HepG2 (cell line): ENCODE measurements at regions not wholly inside any gene's neighbourhood (a gene's known extent, or its start where the extent isn't known, plus 50 kb on each side); places are given as distances from the start of the nearest gene placed in this dataset.

Source experiments
- ATAC-seq: fragments of 200-7000 bp; cut with Tn5 transposase; 3 replicates; pipeline ENCODE4 v1.9.1; 2020; ENCODE audit warnings: mild to moderate bottlenecking, moderate library complexity
- BruUV-seq: library from RNA; stranded (reverse); fragments of 400-500 nt; replicated peaks from 2 replicates; lab custom pipeline; 2021; lab: Mats Ljungman, UMichigan
- CTCF ChIA-PET: fragments of 300-600 bp; formaldehyde crosslinking; extraction: SDS; loops from one replicate; lab custom pipeline; 2021; ENCODE audit warnings: low total read pairs, inconsistent platforms, low intra/inter-chr PET ratio; lab: Yijun Ruan, JAX
- POLR2A ChIA-PET: fragments of 350-600 bp; sonication (Branson Sonifier 250); formaldehyde crosslinking; loops from one replicate; lab custom pipeline; 2020; ENCODE audit warnings: antibody characterized with exemption, inconsistent platforms; lab: Yijun Ruan, JAX
- DNase-seq: peaks from one replicate; pipeline ENCODE4 v3.0.0-alpha.2; 2015; ENCODE audit warnings: low spot score
- FAIRE-seq: peaks from 3 replicates; lab custom pipeline; 2011; peaks lifted over from hg19 to GRCh38; lab: Jason Lieb, UNC
- H2AFZ ChIP-seq: one replicate; pipeline ENCODE4 v1.6.1; 2011; ENCODE audit warnings: low read length, inconsistent platforms
- H3K27ac ChIP-seq: fragments of 300-600 bp; 3 replicates; pipeline ENCODE4 v1.8.0; 2011; ENCODE audit warnings: mixed run types, mild to moderate bottlenecking, mixed read lengths, low read length, inconsistent platforms; ENCODE audit not compliant: insufficient read depth; ENCODE audit errors: extremely low read length
- H3K27me3 ChIP-seq, 2 experiments: fragments of 200-600 bp in 1 of 2; 2 replicates in 1 of 2; 3 replicates in 1 of 2; pipeline versions ENCODE4 v1.6.0 to v1.8.0; 2011; ENCODE audit warnings: low read length in 2 of 2, mild to moderate bottlenecking in 2 of 2, moderate library complexity in 2 of 2, inconsistent platforms in 1 of 2; ENCODE audit not compliant: insufficient read depth in 2 of 2, control insufficient read depth in 1 of 2
- H3K36me3 ChIP-seq, 2 experiments: fragments of 200-600 bp in 1 of 2; replicated peaks in 1 of 2; 2 replicates in 1 of 2; 3 replicates in 1 of 2; pipeline versions ENCODE4 v1.5.1 to v1.8.0; 2011; ENCODE audit warnings: low read length in 2 of 2, inconsistent platforms in 1 of 2; ENCODE audit not compliant: insufficient read depth in 2 of 2, control insufficient read depth in 1 of 2
- H3K4me1 ChIP-seq: 2 replicates; pipeline ENCODE4 v1.5.1; 2012; ENCODE audit warnings: low read length, inconsistent platforms; ENCODE audit not compliant: insufficient read depth
- H3K4me2 ChIP-seq: 2 replicates; pipeline ENCODE4 v1.6.0; 2011; ENCODE audit warnings: low read depth, low read length, inconsistent platforms
- H3K4me3 ChIP-seq, 3 experiments: fragments of 200-600 bp in 1 of 3; sonication (generic), shearing (Covaris generic) in 1 of 3; replicated peaks in 1 of 3; 2 replicates each; pipeline ENCODE4 v1.5.1; 2011 to 2016; ENCODE audit warnings: low read length in 3 of 3, inconsistent platforms in 2 of 3, low read depth in 2 of 3, mild to moderate bottlenecking in 2 of 3, control low read depth in 1 of 3, mixed read lengths in 1 of 3; ENCODE audit not compliant: insufficient read depth in 1 of 3
- H3K79me2 ChIP-seq: one replicate; pipeline ENCODE4 v1.6.1; 2011; ENCODE audit warnings: low read length, inconsistent platforms; ENCODE audit not compliant: insufficient read depth
- H3K9ac ChIP-seq: 2 replicates; pipeline ENCODE4 v1.6.0; 2011; ENCODE audit warnings: mild to moderate bottlenecking, low read depth, low read length, inconsistent platforms; ENCODE audit not compliant: insufficient read depth
- H3K9me3 ChIP-seq: 2 replicates; pipeline ENCODE4 v1.5.1; 2012; ENCODE audit warnings: mild to moderate bottlenecking, low read length
- H4K20me1 ChIP-seq: 2 replicates; pipeline ENCODE4 v1.6.0; 2011; ENCODE audit warnings: inconsistent platforms, mild to moderate bottlenecking, low read length, moderate library complexity; ENCODE audit not compliant: insufficient read depth
- SMC3 ChIP-seq: IDR thresholded peaks from 2 replicates; pipeline ENCODE4 v1.6.1; 2011; ENCODE audit warnings: low read length, improper control_type of control experiment
- SRF ChIP-seq: IDR thresholded peaks from 2 replicates; pipeline ENCODE4 v1.6.1; 2011; ENCODE audit warnings: mild to moderate bottlenecking, low read depth, low read length, moderate library complexity
- STAG1 ChIP-seq: sonication (generic); formaldehyde crosslinking; IDR thresholded peaks from 2 replicates; pipeline ENCODE4 v1.4.0; 2020; ENCODE audit warnings: missing genetic modification reagents
- WGBS: methylation state at CpG from one replicate; pipeline ENCODE4 v1.1.6; 2017; ENCODE audit warnings: low lambda C conversion rate; 5-methylcytosine and 5-hydroxymethylcytosine counted together
- in situ Hi-C: cut with HindIII; loops from 2 replicates; pipeline ENCODE4 v1.10.0; 2017; ENCODE audit warnings: low pct_unique_long_range_greater_than_20kb; ENCODE audit not compliant: extremely low pct_ligation_motif_present
- intact Hi-C: fragments of 100-400 bp; cut with micrococcal nuclease; formaldehyde crosslinking; loops from one replicate; pipeline ENCODE4 v1.10.0; 2022; ENCODE audit not compliant: unreplicated experiment
- TF ChIP-seq, protein P1 (sequence below): sonication (generic); formaldehyde crosslinking; IDR thresholded peaks from 2 replicates; pipeline ENCODE4 v1.4.0; 2020; ENCODE audit warnings: missing genetic modification reagents, mild to moderate bottlenecking, borderline replicate concordance
- TF ChIP-seq, protein P2 (sequence below): IDR thresholded peaks from 2 replicates; pipeline ENCODE4 v1.6.1; 2016; ENCODE audit warnings: low read depth, control low read depth
- TF ChIP-seq, protein P3 (sequence below): sonication (generic); formaldehyde crosslinking; IDR thresholded peaks from 2 replicates; pipeline ENCODE4 v1.4.0; 2020; ENCODE audit warnings: missing genetic modification reagents
- TF ChIP-seq, protein P4 (sequence below): sonication (generic); formaldehyde crosslinking; IDR thresholded peaks from 2 replicates; pipeline ENCODE4 v1.5.0; 2020; ENCODE audit warnings: mild to moderate bottlenecking, missing genetic modification reagents, moderate library complexity

DNA sequence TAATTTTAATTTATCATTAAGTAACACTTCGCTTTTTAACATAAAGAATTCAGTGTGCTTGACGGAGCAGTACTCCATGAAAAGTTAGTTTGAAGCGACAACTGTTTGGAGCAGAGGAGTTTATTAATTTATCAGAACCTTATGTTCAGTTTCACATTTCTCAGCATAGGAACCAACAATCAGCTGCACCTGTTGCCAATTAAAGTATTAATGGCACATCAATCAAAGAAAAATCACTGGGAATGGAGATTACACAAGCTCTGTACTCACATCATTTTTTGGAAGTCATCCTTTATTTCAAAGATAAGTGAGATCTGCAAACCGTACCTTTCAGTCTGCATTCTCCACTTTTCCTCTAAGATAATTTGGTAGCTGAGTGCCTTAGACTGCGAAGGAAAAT is 344.6 kb downstream of the LMO4 start (continued):
- TF ChIP-seq, protein P1, sequence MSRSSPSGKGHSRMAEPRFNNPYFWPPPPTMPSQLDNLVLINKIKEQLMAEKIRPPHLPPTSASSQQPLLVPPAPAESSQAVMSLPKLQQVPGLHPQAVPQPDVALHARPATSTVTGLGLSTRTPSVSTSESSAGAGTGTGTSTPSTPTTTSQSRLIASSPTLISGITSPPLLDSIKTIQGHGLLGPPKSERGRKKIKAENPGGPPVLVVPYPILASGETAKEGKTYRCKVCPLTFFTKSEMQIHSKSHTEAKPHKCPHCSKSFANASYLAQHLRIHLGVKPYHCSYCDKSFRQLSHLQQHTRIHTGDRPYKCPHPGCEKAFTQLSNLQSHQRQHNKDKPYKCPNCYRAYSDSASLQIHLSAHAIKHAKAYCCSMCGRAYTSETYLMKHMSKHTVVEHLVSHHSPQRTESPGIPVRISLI: no peak

DNA sequence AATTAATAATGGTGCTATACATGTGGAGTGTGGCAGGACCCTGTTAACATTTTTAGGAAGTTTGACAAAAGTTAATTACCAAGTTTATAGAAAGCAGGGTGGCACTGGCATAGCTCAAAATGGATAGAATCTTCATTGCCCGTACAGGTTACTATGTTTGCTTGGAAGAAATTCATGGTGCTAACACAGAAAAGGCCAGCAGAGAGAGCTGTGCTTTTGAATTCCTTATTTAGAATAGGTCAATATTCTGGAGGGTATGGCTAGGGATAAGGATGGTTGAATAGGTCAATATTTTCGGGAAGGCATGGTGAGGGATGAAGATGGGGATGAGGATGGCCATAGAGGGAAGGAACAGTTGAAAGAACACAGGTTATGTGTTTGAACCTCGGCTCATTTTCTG is 345.1 kb downstream of the LMO4 start:
- Histone ChIP-seq H2AFZ (no peak overlapping the region), H3K27me3 (no peaks in the 10 kb centered on the region), H3K36me3 (no peaks in the 10 kb centered on the region), H3K4me3 (no peak overlapping the region), H3K9ac (no peak overlapping the region), H3K27ac (no peak overlapping the region), H4K20me1 (no peaks in the 10 kb centered on the region), H3K79me2 (no peaks in the 10 kb centered on the region), H3K4me2 (no peak overlapping the region), H3K9me3 (no peaks in the 10 kb centered on the region), H3K4me1 (no peaks in the 10 kb centered on the region)
- BruUV-seq: no TSS peak
- 16% methylated on average over 3 of the region's 3 CpGs for WGBS
- ChIA-PET POLR2A (no interaction called here), CTCF (no interaction called here)
- intact Hi-C loops (no loop called here), in situ Hi-C loops (no loop called here)
- peak; percentile 31; the same call in 1 of the 2 replicates for TF ChIP-seq SRF
- TF ChIP-seq, protein P2, sequence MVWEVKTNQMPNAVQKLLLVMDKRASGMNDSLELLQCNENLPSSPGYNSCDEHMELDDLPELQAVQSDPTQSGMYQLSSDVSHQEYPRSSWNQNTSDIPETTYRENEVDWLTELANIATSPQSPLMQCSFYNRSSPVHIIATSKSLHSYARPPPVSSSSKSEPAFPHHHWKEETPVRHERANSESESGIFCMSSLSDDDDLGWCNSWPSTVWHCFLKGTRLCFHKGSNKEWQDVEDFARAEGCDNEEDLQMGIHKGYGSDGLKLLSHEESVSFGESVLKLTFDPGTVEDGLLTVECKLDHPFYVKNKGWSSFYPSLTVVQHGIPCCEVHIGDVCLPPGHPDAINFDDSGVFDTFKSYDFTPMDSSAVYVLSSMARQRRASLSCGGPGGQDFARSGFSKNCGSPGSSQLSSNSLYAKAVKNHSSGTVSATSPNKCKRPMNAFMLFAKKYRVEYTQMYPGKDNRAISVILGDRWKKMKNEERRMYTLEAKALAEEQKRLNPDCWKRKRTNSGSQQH (CRISPR knock-in tag): no peak
- TF ChIP-seq SMC3: peak; percentile 20; the same call in 1 of the 2 replicates
- TF ChIP-seq, protein P3, sequence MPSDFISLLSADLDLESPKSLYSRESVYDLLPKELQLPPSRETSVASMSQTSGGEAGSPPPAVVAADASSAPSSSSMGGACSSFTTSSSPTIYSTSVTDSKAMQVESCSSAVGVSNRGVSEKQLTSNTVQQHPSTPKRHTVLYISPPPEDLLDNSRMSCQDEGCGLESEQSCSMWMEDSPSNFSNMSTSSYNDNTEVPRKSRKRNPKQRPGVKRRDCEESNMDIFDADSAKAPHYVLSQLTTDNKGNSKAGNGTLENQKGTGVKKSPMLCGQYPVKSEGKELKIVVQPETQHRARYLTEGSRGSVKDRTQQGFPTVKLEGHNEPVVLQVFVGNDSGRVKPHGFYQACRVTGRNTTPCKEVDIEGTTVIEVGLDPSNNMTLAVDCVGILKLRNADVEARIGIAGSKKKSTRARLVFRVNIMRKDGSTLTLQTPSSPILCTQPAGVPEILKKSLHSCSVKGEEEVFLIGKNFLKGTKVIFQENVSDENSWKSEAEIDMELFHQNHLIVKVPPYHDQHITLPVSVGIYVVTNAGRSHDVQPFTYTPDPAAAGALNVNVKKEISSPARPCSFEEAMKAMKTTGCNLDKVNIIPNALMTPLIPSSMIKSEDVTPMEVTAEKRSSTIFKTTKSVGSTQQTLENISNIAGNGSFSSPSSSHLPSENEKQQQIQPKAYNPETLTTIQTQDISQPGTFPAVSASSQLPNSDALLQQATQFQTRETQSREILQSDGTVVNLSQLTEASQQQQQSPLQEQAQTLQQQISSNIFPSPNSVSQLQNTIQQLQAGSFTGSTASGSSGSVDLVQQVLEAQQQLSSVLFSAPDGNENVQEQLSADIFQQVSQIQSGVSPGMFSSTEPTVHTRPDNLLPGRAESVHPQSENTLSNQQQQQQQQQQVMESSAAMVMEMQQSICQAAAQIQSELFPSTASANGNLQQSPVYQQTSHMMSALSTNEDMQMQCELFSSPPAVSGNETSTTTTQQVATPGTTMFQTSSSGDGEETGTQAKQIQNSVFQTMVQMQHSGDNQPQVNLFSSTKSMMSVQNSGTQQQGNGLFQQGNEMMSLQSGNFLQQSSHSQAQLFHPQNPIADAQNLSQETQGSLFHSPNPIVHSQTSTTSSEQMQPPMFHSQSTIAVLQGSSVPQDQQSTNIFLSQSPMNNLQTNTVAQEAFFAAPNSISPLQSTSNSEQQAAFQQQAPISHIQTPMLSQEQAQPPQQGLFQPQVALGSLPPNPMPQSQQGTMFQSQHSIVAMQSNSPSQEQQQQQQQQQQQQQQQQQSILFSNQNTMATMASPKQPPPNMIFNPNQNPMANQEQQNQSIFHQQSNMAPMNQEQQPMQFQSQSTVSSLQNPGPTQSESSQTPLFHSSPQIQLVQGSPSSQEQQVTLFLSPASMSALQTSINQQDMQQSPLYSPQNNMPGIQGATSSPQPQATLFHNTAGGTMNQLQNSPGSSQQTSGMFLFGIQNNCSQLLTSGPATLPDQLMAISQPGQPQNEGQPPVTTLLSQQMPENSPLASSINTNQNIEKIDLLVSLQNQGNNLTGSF: no peak
- TF ChIP-seq STAG1: peak; percentile 58
- TF ChIP-seq, protein P4, sequence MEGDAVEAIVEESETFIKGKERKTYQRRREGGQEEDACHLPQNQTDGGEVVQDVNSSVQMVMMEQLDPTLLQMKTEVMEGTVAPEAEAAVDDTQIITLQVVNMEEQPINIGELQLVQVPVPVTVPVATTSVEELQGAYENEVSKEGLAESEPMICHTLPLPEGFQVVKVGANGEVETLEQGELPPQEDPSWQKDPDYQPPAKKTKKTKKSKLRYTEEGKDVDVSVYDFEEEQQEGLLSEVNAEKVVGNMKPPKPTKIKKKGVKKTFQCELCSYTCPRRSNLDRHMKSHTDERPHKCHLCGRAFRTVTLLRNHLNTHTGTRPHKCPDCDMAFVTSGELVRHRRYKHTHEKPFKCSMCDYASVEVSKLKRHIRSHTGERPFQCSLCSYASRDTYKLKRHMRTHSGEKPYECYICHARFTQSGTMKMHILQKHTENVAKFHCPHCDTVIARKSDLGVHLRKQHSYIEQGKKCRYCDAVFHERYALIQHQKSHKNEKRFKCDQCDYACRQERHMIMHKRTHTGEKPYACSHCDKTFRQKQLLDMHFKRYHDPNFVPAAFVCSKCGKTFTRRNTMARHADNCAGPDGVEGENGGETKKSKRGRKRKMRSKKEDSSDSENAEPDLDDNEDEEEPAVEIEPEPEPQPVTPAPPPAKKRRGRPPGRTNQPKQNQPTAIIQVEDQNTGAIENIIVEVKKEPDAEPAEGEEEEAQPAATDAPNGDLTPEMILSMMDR (CRISPR knock-in tag): peak; percentile 48
- no peak for FAIRE-seq
- ATAC-seq: peak; percentile 55; the same call in 2 of the 3 replicates
- DNase-seq: no peak
